ENCODE measurements at regions not wholly inside any gene's neighbourhood (a gene's known extent, or its start where the extent isn't known, plus 50 kb on each side); places are given as distances from the start of the nearest gene placed in this dataset.
"Not testable (repeated sequence)": the region's sequence is repeated elsewhere in the genome, so short reads cannot be mapped to it uniquely, and the experiment has no call there.

DNA sequence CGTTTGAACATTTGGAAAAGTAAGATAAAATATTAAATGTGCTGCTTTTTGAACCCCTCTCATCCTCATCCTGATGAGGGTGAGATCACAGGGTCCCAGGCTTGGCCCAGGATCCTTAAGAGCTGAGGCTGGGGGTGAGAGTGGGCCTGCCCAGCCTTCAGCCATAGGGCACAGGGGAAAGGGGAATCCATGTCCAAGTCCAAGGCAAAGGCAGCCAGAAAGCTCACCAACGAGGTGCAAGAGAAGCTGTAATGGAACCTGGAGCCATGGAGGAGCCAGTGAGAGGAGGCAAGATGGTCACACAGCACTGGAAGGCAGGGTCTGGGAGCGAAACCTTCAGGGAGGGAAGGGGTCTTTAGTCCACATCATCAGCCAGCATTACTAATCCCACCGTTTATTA, 191.9 kb downstream of the RRAGC start:
- no peak for DNase-seq (ENCODE audit: low spot score)

DNA sequence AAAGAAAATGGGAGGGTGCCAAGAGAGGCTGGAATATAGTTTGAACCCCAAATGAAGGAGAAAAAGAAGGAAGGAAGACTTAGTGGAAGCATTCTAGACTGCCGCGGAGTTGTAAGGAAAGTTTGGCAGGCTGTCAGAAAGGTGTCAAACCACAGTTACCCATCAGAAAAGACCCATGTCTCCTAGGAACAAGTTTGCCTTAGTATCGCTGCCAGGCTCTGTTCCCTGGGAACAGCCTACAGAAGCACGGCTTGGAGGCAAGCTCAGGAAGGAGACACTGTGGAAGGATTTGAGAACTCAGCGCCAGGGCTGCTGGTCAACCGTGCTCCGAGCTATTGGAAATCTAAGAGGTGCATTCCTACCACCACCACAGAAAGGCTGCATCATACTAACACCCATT, 197.4 kb downstream of the RRAGC start:
- DNase-seq (ENCODE audit: low spot score) = no peak

DNA sequence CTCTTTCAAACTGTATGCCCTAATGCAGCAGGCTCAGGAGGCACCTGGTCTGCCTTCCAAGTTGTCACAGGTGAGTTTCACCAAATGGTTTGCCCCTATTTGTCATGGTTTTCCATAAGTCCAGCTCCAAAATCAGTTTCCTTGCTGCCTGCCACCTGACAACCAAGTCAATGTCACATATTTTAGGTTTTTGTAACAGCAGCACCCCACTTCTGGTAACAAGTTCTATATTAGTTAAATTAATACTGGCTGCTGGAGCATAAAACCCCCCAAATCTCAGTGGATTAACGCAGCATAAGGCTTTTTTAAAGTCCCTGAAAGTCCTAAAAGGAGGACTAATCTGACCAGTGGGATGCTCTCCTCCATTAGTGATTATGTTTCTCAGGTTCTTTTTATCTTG, 200.7 kb downstream of the RRAGC start:
- DNase-seq (ENCODE audit: low spot score) = no peak

DNA sequence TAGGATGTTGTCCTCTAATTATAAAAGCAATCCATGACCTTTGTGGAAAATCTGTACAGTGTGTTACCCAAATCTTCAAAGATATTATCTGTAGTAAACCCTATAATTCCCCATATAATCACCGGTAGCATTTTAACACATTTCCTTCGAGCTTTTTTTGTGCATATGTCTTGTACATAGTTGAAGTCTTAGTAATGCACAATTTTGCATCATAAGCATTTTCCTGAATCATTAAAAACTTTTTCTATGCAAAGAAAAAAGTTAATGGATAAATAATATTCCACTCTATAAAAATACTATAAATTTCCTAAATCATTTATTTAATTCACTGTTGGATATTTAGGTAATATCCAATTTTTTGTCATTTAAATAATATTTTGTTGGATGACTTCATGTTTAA, 201.7 kb downstream of the RRAGC start:
- no peak for DNase-seq (ENCODE audit: low spot score)

DNA sequence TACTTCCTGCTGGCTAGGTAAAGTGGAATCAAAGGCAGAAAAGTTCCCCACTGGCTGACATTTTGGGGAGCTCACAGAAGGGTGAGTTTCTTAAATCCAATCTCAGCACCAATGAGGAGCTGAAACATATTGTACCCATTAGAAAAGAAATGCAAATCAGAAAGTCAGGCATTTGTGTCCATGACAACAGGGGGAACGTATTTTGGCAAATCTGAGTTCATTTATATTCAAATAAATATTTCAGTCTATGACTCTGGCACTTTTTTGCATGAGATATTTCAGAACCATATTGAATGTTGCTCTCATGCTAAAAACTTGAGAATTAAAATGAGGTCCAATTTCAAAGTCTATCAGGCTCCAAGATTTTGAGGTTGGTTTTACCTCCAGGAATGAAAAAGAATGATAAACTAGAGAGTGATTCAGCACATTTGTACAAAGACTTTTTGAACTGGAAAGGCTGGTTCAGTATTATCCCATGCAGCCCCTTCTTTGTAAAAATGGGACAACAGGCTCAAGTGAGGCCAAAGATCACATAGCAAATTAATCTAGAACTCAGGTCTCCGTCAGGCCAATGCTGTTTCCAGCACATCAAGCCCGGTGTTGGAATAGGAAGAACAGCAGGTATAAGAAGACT, 202.2 kb downstream of the RRAGC start:
- DNase-seq (ENCODE audit: low spot score) = no peak

DNA sequence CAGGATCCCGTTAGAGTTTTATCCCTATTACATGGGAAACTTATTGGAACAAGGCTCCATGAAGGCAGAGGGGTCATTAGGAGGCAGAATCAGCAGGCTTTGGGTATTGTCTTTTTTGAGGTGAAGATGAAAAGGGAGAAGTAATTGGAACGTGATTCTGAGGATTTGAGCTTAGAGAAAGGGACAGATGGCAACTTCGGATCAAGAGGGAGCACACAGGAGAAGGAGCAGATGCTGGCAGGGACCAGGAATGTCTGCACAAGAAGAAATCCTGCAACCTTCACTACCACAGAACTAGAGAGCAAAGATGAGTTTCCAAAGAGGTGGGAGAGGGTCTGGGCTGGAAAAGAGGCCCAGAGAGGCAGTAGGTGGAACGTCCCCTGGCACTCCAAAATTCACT, 202.8 kb downstream of the RRAGC start:
- DNase-seq (ENCODE audit: low spot score) = peak; percentile 38

DNA sequence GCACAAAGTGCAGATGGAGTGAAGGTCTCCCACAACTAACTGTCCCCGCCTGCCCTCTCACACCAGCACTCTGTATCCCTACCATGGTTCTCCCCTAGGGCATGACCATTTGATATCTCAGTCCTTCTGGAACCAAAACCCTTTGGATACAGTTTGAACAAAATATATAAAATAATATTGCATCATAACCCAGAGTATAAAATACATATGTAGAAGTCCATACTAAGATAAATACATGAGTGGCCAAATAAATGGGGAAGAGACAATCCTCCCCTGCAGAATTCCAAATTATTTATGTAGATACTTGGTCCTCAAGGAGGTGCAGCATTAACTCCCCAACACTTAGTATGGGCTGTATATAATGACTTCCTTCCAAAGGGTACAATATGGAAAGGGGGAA, 207.4 kb downstream of the RRAGC start:
- DNase-seq (ENCODE audit: low spot score) = no peak

DNA sequence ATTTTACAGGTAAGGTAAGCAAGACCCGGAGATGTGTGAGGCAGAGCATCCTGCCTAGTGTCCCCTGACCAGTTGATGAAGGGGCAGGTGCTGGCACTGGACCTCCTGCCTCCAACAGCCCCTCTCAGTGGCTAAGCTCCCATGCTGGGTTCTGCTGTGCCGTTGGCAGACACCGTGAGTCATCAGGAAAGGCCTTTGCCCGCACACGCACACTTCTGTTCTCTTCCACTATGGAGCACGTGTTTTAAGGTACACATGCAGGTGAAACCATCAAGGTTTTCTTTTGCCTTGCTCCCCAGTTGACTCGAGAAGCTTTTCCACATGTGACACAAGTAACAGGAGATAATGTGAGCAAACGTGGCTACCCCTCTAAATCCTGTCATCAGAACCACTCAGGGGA, 207.9 kb downstream of the RRAGC start:
- no peak for DNase-seq (ENCODE audit: low spot score)

DNA sequence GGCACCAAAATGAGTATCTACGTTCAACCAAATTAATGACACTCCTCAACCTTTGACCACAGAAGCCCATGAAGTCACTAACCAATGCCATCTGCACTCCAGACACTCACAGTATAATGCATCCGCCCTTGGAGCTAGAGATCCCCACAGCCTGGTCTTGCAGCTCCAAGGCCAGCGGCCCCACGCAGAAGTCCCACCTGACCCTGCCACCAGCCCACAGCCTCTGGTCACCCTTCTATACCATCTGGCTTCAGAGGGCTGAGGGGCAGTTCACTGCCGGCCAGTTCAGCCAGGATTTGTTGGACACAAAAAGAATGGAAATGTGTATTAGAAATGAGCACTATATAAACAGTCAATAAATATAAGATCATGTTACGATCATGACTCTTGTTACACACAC, 211.2 kb downstream of the RRAGC start:
- DNase-seq (ENCODE audit: low spot score) = no peak

DNA sequence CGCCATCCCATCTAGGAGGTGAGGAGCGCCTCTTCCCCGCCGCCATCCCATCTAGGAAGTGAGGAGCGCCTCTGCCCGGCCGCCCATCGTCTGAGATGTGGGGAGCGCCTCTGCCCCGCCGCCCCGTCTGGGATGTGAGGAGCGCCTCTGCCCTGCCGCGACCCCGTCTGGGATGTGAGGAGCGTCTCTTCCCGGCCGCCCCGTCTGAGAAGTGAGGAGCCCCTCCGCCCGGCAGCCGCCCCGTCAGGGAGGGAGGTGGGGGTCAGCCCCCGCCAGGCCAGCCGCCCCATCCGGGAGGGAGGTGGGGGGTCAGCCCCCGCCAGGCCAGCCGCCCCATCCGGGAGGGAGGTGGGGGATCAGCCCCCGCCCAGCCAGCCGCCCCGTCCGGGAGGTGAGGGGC, 212.2 kb downstream of the RRAGC start:
- not testable (repeated sequence) for DNase-seq (ENCODE audit: low spot score)

DNA sequence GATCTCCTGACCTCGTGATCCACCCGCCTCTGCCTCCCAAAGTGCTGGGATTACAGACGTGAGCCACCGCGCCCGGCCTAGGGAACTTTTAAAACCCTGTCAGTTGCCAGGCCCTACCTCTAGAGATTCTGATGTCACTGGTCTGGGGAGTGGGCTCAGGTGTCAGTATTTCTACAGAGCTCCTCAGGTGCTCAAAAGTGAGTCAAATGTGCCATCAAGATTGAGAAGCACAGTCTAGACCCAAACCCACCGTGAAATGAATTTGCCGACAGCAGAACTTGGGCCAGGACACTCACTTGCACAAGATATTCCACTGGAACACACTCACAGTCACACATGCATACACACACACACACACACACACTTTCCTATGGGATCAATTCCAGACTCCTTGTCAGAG, 215.5 kb downstream of the RRAGC start:
- DNase-seq (ENCODE audit: low spot score) = no peak

DNA sequence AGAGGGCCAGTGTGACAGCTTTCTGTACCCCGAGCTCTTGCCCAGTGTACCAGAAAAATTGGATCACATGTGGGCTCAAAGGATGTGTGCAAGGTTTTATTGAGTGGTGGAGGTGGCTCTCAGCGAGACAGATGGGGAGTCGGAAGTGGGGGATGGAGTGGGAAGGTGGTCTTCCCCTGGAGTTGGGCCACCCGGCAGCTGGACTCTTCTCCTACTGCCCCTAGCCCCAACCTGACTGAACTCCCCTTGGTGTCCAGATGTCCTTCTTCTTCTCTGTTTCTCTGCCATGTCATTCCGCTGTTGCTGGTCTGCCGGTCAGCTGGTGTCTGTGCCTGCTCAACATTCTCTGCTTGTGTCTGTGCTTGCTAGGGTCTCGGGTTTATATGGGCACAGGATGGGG, 217.9 kb downstream of the RRAGC start:
- no peak for DNase-seq (ENCODE audit: low spot score)

DNA sequence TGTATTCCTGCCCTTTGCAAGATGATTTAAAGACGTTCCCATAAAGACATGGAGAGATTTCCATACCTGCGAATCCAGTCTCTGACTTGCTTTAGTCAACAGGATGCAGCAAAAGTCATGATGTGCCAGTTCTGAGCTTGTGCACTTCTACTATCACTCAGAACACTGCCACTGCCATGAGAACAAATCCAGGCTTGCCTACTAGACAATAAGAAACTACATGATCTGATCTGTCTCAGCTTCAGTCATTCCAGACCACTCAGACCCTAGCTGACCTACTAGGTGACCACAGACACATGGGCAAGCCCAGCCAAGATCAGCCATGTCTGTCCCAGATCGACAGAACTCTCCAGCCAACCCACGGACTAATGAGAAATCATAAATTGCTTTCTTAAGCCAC, 219.2 kb downstream of the RRAGC start:
- no peak for DNase-seq (ENCODE audit: low spot score)

DNA sequence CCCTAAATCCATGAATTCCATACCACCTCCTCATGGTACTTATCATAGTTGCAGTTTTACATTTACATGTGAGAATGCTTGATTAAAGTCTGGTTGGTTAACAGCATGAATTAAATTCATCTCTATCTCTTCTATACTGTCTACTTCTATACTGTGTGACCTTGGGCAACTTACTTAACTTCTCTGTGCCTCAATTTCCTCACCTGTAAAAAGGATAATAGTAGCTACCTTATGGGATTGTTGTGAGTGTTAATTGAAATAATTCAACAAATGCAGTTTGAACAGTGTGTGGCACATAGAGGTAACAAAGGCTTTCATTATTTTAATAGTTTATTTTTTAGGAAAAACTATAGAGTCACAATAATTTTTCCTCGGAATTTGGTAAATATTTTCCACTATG, 231.3 kb downstream of the RRAGC start:
- DNase-seq (ENCODE audit: low spot score) = no peak

DNA sequence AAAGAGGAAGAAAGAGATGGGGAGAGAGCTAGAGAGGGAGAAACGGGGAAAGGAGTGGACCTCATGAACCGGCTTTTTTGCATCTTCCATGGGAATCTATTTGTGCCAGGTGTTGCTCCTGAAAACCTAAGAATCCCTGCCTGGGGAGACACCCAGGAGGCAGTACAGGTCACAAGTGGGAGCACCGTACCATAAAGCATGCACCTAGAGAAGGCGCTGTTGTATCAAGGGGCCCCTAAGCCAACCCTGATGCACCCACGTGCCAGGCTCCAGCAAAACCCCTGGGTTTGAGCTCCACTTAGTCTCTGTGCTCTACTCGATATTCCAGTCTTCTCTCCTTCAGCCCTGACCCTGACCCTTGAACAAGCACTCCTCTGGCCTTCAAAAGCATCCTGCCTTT, 233.6 kb downstream of the RRAGC start:
- no peak for DNase-seq (ENCODE audit: low spot score)

DNA sequence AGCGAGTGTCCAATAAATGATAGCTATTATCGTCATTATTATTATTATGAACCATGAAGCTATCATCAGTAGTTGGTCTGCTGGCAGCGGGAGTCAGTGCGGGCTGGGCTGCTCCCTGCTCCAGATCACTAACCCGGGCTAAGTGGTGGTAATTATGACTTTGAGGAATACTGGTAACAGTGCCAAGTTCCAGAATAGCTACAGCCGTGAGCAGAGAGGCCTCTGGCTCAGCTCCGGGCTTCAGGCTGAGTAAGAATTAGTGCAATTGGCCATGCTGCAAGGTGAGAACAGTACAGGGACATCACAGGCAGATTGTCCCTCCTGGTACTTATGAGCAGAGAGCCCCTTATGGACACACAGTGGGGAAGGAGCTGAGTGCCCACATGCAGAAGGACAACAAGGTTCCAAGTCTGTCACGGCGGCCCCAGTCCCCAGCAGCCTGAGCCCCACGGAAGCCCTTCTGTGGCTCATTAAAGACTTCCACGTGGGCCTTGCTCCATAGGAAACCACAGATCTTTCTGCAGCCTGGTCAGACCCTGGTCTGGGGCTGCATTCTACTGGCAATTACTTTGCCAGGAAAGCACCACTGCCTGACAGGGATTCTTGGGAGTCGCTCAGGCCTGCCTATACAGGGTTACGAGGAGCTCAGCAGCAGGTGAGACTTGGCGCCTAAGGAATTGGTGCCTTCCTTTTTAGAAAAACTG, 235.1 kb downstream of the RRAGC start:
- DNase-seq (ENCODE audit: low spot score) = no peak

DNA sequence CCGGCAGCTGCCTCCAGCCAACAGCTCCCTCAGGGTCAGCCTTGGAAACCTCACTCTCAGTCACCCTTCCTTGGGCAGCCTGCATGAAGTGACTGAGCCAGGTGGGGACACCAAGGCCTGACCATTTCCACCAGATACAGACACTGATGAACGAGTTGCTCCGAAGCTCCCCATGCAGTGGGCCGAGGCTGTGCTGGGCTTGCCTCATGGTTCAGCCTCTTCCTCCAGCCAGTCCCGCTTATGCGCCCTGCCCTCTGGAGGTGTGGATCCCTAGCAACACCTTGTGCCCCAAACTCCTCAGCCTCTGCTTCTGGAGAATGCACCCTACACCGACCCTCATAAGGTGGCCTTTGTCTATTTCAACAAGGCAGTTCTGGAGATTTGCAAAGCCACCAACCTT, 236.0 kb downstream of the RRAGC start:
- DNase-seq (ENCODE audit: low spot score) = no peak

DNA sequence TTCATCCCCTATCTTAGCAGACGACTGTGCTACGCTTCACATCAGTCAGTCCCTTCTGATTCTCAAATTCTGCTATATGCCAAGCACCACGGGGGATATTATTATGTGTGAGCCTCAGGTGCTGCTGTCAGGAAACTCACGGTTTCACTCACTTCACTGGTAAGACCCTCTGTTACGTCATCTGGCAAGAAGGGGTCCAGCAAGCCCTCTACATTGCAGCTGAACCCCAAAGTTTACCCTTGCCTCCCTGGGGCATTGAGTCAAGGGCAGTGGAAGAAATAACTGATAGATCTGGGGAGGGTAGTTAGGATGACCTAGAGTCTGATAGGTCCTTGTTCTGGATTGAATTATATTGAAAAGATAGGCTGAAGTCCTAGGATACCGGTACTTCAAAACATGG, 237.4 kb downstream of the RRAGC start:
- DNase-seq (ENCODE audit: low spot score) = no peak

DNA sequence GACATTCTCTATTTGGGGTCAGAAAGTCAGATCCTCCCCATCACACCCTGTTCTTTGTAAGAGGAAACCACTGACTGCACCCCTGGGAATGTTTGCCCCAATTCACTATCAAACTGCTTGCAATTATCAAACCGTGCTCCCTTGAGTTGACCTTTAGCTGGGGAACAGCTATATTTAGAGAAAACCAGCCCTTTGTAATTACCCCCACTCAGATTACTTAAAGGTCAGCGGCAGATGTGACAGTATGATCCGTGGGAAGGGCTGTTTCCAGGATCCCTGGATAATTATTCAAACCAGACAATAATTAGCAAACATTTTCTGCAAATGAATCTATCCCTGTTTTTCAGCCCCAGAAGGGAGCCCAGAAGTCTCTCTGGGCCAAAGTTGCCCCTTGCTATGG, 242.7 kb downstream of the RRAGC start:
- no peak for DNase-seq (ENCODE audit: low spot score)

DNA sequence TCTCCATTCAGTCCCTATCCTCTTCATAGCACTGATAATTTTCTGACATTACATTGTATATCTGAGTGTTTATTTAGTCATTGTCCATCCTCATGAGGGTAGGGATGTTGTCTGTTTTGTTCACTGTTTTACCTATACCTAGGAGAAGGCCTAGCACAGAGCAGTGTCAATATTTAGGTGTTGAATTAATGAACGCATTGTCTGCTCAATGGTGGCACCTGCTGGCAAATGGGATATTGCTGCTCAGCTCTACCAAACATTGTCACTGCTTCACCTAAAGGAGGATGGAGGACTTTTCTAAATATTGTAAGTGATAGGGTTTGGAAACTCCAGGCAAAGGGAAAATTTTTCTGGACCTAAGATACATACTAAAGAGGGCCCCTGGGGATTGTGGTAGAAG, 243.9 kb downstream of the RRAGC start:
- no peak for DNase-seq (ENCODE audit: low spot score)

DNA sequence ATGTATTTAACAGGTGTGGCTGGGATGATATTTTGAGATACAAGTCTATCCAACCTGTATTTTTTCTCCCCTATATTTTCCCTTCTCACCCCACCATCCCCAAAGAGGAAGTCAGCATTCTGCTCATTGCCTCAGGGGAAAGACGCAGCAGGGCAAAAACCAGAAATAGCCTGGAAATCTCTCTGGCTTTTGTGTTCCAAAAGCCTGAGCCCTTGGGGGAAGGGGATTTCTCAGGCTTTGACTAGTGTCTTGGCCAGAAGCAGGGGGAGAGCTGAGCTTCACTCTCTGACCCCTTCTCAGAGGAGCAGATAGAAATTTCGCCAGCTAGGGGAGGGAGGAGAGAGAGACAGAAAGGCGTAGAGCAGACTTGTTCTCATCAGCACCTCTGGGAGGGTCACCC, 244.7 kb downstream of the RRAGC start:
- DNase-seq (ENCODE audit: low spot score) = no peak

DNA sequence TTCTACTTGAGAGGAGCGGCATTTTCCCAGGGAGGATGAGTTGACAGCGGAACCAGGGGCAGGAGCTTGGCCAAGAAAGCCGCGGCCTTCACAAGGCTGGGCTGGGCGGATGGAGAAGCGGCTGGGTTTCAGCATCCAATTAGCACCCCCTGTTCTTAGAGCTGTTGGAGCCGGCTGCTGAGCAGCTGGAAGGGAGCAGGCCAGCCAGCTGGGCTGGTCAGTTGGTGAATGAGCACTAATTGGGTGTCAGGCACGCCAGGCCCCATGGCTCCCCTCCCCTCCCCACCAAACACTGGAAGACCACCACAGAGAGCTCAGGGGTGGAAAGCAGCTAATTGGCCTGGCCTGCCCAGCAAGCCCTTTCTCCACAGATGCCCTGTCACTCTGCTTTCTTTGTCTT, 245.6 kb downstream of the RRAGC start:
- no peak for DNase-seq (ENCODE audit: low spot score)

DNA sequence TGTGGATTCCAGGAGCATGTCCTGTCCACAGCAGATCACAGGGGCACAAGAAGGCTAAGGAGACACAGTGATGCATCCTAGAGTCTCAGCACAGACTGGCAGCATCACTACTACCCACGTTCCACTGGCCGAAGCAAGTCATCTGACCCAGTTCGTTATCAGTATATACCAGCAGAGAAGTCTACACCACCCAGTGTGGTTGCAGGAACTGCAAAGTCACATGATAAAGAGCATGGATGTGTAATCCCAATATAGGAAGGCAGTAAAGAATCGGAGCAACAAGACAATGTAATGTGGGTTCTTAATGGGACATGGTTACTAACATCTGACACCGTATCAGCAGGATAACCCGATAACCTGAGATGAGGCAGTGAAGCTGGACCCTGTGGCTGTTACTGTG, 246.6 kb downstream of the RRAGC start:
- DNase-seq (ENCODE audit: low spot score) = no peak

DNA sequence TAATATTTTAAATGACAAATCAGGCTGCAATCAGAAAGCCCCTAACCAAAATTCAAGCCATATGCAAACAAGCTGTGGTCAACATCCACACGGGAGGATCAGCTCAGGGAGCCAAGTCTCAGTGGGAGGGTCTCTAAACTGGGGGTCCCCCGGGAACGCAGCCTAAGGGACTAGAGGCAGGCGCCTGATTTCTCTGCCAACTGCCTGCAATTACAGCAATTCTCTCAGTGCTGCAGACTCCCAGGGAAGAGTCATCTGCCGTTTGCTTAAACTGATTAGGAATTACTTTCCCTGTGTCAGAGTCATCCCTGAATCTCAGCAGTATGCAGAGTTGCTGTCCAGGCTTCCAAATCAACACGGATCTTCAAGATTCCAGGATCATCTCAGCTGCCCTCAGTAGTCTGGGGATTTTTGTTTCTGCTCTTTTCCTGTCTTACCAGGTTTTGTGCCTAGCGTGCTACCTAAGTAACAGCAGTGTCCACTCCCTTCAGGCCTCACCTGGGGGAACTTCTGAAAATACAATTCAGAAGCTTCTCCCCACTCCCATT, 247.8 kb downstream of the RRAGC start:
- peak; percentile 58 for DNase-seq (ENCODE audit: low spot score)
